Calu3 (cell line): ENCODE measurements at regions not wholly inside any gene's neighbourhood (a gene's known extent, or its start where the extent isn't known, plus 50 kb on each side); places are given as distances from the start of the nearest gene placed in this dataset.

Experiments
- BruUV-seq: library from RNA; stranded (reverse); fragments of 400-500 nt; replicated peaks from 2 replicates; lab custom pipeline; 2021; lab: Mats Ljungman, UMichigan
- CTCF ChIA-PET: fragments of 300-600 bp; sonication (Branson Sonifier 250); formaldehyde crosslinking; loops from one replicate; lab custom pipeline; 2022; ENCODE audit warnings: antibody characterized with exemption; lab: Charles Lee
- DNase-seq: peaks from one replicate; pipeline ENCODE4 v3.0.0; 2022
- H3K27ac Mint-ChIP-seq: one replicate; pipeline ENCODE4 v1.8.0; 2022; ENCODE audit warnings: mixed read lengths; ENCODE audit not compliant: unreplicated experiment
- H3K27me3 Mint-ChIP-seq: one replicate; pipeline ENCODE4 v1.8.0; 2022; ENCODE audit warnings: mixed read lengths; ENCODE audit not compliant: unreplicated experiment
- H3K36me3 Mint-ChIP-seq: one replicate; pipeline ENCODE4 v1.8.0; 2022; ENCODE audit warnings: mild to moderate bottlenecking, moderate library complexity, mixed read lengths; ENCODE audit not compliant: insufficient read depth, unreplicated experiment
- H3K4me1 Mint-ChIP-seq: one replicate; pipeline ENCODE4 v1.8.0; 2022; ENCODE audit warnings: mild to moderate bottlenecking, low read depth, mixed read lengths; ENCODE audit not compliant: unreplicated experiment
- H3K4me3 Mint-ChIP-seq: one replicate; pipeline ENCODE4 v1.8.0; 2022; ENCODE audit warnings: mild to moderate bottlenecking, low read depth, moderate library complexity, mixed read lengths; ENCODE audit not compliant: unreplicated experiment
- H3K9me3 Mint-ChIP-seq: one replicate; pipeline ENCODE4 v1.8.0; 2022; ENCODE audit warnings: low read depth, mixed read lengths; ENCODE audit not compliant: unreplicated experiment
- intact Hi-C: fragments of 100-400 bp; cut with micrococcal nuclease; formaldehyde crosslinking; loops from one replicate; pipeline ENCODE4 v1.10.0; 2022; ENCODE audit not compliant: unreplicated experiment
- TF ChIP-seq, protein P1 (sequence below): fragments of 200-600 bp; IDR thresholded peaks from one replicate; pipeline ENCODE4 v1.8.0; 2022; ENCODE audit warnings: antibody characterized with exemption; ENCODE audit not compliant: unreplicated experiment

DNA sequence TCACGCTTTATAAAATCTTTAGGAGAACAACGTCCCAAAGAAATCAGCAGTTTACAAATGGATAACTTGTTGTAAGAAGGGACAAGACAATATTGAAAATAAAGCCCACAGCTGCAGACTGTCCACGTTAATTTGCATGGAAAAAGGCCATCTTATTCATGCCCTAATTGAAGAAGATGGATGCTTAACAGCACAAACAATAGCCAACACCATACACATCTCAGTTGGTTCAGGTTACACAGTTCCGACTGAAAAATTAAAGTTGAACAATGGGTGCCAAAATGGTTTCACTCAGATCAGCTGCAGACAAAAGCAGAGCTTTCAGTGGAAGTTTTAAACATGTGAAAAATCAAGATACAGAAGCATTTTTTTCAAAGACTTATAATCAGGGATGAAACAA is 314.2 kb downstream of the RAB38 start:
- intact Hi-C loops, result no loop called here
- no peaks in the 10 kb centered on the region for H3K9me3 Mint-ChIP-seq
- DNase-seq, result no peak
- no peak overlapping the region for H3K4me3 Mint-ChIP-seq
- H3K4me1 Mint-ChIP-seq, result no peaks in the 10 kb centered on the region
- CTCF ChIA-PET, result interaction anchor here (0.5 kb wide), 1 partner anchor 890 kb away, joined by 3 read pairs; no protein-coding TSS in a partner anchor
- BruUV-seq, result no TSS peak
- H3K36me3 Mint-ChIP-seq, result no peaks in the 10 kb centered on the region
- TF ChIP-seq, protein P1, sequence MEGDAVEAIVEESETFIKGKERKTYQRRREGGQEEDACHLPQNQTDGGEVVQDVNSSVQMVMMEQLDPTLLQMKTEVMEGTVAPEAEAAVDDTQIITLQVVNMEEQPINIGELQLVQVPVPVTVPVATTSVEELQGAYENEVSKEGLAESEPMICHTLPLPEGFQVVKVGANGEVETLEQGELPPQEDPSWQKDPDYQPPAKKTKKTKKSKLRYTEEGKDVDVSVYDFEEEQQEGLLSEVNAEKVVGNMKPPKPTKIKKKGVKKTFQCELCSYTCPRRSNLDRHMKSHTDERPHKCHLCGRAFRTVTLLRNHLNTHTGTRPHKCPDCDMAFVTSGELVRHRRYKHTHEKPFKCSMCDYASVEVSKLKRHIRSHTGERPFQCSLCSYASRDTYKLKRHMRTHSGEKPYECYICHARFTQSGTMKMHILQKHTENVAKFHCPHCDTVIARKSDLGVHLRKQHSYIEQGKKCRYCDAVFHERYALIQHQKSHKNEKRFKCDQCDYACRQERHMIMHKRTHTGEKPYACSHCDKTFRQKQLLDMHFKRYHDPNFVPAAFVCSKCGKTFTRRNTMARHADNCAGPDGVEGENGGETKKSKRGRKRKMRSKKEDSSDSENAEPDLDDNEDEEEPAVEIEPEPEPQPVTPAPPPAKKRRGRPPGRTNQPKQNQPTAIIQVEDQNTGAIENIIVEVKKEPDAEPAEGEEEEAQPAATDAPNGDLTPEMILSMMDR, result no peak
- no peaks in the 10 kb centered on the region for H3K27me3 Mint-ChIP-seq
- no peak overlapping the region for H3K27ac Mint-ChIP-seq

DNA sequence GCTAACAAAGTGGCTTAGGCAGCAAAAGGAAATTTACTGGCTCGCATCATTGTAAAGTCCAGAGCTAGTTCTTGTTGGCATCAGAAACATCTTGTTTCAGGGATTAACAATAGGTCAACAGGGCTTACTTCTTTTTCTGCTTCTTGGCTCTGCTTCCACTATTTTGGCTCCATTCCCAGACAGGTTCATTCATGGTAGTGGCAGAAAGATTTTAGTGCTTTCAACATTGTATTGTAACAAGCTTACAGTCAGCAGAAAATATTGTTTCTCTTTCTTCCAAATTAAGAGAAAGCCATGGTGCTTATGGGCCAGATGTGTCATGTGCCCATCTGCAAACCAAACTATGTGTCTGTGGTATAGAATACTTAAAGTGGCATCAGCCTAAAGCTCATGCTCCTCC is 315.6 kb downstream of the RAB38 start:
- CTCF ChIA-PET, result no interaction called here
- no peak for DNase-seq

DNA sequence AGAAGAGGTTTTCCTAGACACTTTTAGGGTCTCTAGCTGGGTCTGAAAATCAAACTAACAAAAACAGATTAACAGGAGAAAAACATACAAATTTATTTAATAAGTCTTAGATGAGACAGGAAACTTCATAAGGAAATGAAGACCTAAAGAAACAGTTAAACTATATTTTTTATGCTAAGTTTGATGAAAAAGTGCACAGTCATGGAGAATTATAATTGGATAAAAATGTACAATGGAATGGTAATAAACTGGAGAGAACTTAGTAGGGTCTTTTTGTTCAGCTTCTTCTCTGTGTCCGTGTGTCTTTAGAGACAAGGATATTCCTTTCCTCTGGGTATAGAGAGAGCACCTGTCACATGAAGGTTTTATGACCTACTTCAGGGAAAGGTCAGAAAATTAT is 323.4 kb downstream of the RAB38 start:
- TF ChIP-seq, protein P1, result no peak

More for the DNA sequence above, 315.6 kb downstream of the RAB38 start:
- Mint-ChIP-seq H3K4me3 (no peak overlapping the region), H3K27ac (no peak overlapping the region), H3K27me3 (no peaks in the 10 kb centered on the region), H3K4me1 (no peaks in the 10 kb centered on the region), H3K9me3 (no peaks in the 10 kb centered on the region), H3K36me3 (no peaks in the 10 kb centered on the region)
- intact Hi-C loops, result no loop called here
- TF ChIP-seq, protein P1, result no peak
- no TSS peak for BruUV-seq

DNA sequence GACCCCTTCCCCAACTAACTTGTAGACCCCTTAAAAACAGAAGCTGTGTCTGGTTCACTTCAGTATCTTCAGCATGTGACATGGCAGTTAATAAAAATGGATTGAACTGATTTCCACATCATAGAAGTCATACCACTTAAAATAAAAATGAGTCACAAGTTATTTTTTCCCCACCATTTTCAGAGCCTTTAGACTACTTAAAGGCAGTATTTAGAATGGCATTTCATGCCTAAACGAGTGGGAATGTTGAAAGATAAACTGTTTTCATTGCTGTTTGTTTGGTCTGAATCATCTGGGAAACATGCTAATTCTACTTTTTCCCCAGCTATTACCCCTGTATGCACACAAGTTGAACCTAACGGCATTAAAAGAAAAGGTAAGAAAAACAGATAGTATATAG is 324.0 kb downstream of the RAB38 start:
- CTCF ChIA-PET, result interaction anchor here (0.6 kb wide), 1 partner anchor 845 kb away, joined by 4 read pairs; no protein-coding TSS in a partner anchor
- intact Hi-C loops, result no loop called here
- BruUV-seq, result no TSS peak
- Mint-ChIP-seq H3K4me3 (no peak overlapping the region), H3K36me3 (no peaks in the 10 kb centered on the region), H3K27ac (no peak overlapping the region), H3K4me1 (no peaks in the 10 kb centered on the region), H3K9me3 (no peaks in the 10 kb centered on the region), H3K27me3 (no peaks in the 10 kb centered on the region)
- DNase-seq, result no peak
- TF ChIP-seq, protein P1, result no peak

More for the DNA sequence above, 323.4 kb downstream of the RAB38 start:
- no peaks in the 10 kb centered on the region for H3K36me3 Mint-ChIP-seq
- H3K4me3 Mint-ChIP-seq, result no peak overlapping the region
- CTCF ChIA-PET, result interaction anchor here (0.6 kb wide), 1 partner anchor 846 kb away, joined by 4 read pairs; no protein-coding TSS in a partner anchor
- H3K9me3 Mint-ChIP-seq, result no peaks in the 10 kb centered on the region
- intact Hi-C loops, result no loop called here
- no peaks in the 10 kb centered on the region for H3K4me1 Mint-ChIP-seq
- no peak for DNase-seq
- H3K27me3 Mint-ChIP-seq, result no peaks in the 10 kb centered on the region
- no peak overlapping the region for H3K27ac Mint-ChIP-seq
- no TSS peak for BruUV-seq
